ENCODE measurements at regions not wholly inside any gene's neighbourhood (a gene's known extent, or its start where the extent isn't known, plus 50 kb on each side); places are given as distances from the start of the nearest gene placed in this dataset.

DNA sequence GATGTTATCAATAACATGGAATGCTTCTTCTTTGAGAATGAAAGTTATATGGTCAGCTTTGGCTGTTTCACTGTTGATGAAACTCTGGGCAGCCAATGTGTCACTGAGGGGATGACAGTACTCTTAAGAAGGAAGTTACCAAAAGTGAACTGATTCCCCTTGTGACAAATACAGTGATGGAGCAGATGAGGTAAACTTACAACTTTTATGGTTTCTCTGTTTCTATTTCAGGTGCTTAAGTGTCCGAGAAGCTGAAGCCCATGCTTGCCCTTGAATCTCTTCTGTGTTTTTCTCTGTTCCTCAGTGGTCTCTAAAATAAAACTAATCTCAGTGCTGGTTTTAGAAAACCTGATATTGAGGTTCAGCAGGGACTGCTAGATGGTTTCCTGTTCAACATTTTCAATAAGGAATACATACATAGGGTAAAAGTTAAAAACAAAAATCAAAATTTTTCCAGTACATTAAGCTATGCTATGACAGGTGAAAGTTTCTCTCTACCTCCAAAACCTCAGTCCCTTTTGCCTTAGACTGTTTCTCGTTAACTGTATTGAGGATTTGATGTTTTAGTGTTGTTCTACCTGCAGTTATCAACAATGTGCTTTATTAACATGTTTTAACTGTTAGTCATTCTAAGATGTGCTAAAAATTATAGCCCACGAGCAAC, 454.4 kb upstream of the ADGRL4 start:
- TF ChIP-seq CTCF (conservative IDR thresholded peaks at IDR 0.05; ENCODE audit: low read length) (no peak), EZH2phosphoT487 (IDR thresholded peaks at IDR 0.05; ENCODE audit: borderline replicate concordance, low read depth, low read length) (no peak)
